ENCODE measurements at regions not wholly inside any gene's neighbourhood (a gene's known extent, or its start where the extent isn't known, plus 50 kb on each side); places are given as distances from the start of the nearest gene placed in this dataset.

DNA sequence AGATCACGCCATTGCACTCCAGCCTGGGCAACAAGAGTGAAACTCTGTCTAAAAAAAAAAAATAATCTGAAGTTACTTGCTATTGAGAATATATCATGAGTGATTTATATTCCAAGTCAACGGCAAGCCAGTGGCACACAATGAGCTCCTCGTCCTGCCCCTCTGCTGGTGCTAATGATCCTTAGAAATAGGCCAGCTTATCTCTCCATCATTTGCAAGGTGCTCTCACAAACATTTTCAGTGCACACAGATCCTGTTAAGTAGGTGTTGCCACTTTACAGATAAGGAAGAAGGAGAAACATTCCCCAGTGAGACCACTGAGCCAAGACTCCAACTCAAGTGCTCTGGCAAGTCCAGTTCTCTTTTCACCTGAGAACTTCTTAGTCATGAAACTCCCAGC lies 91.3 kb upstream of the GPR45 start:
- WGBS, 5 donors: 91 to 94% (median 92%) methylated on average over 3 of the region's 3 CpGs
- DNase-seq: no peak
- intact Hi-C loops (cut with DNase I; ENCODE audit: low total_unique reads): no loop called here
- H3K9me3 ChIP-seq: no peaks in the 10 kb centered on the region
- peaks cover 0 to 1% (median under 1%) of the 10 kb centered on the region in 6 donors for H3K4me1 ChIP-seq
- H3K4me3 ChIP-seq: no peak overlapping the region
- peaks cover 0 to 38% (median 8%) of the 10 kb centered on the region in 7 donors for H3K27me3 ChIP-seq (replicated peaks in 1 of 7)
- H3K27ac ChIP-seq: no peak overlapping the region
- TF ChIP-seq, protein P1, sequence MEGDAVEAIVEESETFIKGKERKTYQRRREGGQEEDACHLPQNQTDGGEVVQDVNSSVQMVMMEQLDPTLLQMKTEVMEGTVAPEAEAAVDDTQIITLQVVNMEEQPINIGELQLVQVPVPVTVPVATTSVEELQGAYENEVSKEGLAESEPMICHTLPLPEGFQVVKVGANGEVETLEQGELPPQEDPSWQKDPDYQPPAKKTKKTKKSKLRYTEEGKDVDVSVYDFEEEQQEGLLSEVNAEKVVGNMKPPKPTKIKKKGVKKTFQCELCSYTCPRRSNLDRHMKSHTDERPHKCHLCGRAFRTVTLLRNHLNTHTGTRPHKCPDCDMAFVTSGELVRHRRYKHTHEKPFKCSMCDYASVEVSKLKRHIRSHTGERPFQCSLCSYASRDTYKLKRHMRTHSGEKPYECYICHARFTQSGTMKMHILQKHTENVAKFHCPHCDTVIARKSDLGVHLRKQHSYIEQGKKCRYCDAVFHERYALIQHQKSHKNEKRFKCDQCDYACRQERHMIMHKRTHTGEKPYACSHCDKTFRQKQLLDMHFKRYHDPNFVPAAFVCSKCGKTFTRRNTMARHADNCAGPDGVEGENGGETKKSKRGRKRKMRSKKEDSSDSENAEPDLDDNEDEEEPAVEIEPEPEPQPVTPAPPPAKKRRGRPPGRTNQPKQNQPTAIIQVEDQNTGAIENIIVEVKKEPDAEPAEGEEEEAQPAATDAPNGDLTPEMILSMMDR (IDR thresholded peaks at IDR 0.05 in 8 of 11, conservative IDR thresholded peaks at IDR 0.05 in 3 of 11): no peak
- TF ChIP-seq POLR2AphosphoS5 (IDR thresholded peaks at IDR 0.05) (no peak), POLR2A (IDR thresholded peaks at IDR 0.05) (no peak)
- H3K36me3 ChIP-seq: no peaks in the 10 kb centered on the region

DNA sequence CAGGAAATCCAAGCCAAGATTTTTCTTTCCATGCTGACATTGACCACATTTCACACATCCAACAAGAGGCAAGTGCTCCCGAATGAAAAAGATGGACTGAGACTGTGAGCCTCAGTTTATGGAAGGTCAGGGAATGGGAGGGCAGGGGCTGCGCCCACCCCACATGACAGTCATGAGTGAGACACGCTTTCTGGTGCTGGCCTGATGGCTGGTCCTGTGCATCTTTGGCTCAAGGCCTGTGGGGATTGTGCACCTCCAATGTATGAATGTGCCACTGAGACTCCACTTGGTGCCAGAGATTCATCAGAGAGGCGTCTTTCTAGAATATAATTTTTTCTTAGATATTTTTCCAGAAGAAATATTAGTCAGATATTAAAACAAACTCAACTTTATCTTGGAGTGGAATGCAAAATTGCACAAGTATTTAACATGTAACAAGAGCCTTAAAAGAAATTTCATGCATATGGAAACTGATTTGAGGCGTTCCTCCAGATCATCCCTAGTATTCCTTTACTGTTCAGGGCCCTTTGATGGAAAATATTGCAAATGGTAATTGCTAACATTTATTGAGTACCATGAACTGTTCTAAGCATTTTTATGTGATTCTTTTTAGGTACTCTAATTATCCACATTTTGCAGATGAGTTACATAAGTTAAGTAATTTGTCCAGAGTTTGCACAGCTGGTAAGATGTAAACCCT lies 87.3 kb upstream of the GPR45 start:
- WGBS, 5 donors: 75 to 87% (median 81%) methylated on average over 5 of the region's 5 CpGs
- TF ChIP-seq POLR2AphosphoS5 (IDR thresholded peaks at IDR 0.05): no peak
- TF ChIP-seq, protein P1 (IDR thresholded peaks at IDR 0.05 in 8 of 11, conservative IDR thresholded peaks at IDR 0.05 in 3 of 11): no peak
- Histone ChIP-seq H3K27ac (no peak overlapping the region), H3K27me3 (replicated peaks in 1 of 7) (peaks cover 0 to 25% (median 0%) of the 10 kb centered on the region in 7 donors), H3K4me1 (no peaks in the 10 kb centered on the region), H3K9me3 (peaks cover 0 to 25% (median 21%) of the 10 kb centered on the region in 8 donors), H3K36me3 (no peaks in the 10 kb centered on the region), H3K4me3 (no peak overlapping the region)
- intact Hi-C loops (cut with DNase I; ENCODE audit: low total_unique reads): no loop called here
- no peak for DNase-seq

DNA sequence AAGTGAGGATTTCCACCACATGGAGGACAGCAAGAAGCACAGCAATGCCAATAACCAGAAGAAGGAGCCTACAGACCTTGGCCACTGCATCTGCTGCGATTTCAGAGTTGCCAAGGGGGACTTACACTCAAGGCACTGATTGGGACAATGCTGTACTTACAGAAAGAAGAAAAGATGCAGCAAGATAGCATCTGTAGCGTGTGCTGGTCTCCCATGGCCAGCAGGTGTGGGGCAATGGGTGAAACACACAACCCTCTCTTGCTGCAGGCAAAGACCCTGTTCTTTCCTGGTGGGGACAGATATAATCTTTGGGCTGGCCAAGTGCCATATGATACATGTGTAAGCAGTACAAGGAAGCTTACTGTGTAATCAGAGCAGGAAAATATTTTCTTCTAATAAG lies 85.4 kb upstream of the GPR45 start:
- Histone ChIP-seq H3K4me3 (no peak overlapping the region), H3K27me3 (replicated peaks in 1 of 7) (peaks cover 0 to 25% (median 0%) of the 10 kb centered on the region in 7 donors), H3K27ac (no peak overlapping the region), H3K36me3 (no peaks in the 10 kb centered on the region), H3K9me3 (peaks cover 0 to 25% (median 21%) of the 10 kb centered on the region in 8 donors), H3K4me1 (no peaks in the 10 kb centered on the region)
- intact Hi-C loops (cut with DNase I; ENCODE audit: low total_unique reads): no loop called here
- WGBS, 5 donors: 77 to 85% (median 79%) methylated on average over 2 of the region's 2 CpGs
- TF ChIP-seq POLR2A (IDR thresholded peaks at IDR 0.05) (no peak), POLR2AphosphoS5 (IDR thresholded peaks at IDR 0.05) (no peak)
- TF ChIP-seq, protein P1 (IDR thresholded peaks at IDR 0.05 in 8 of 11, conservative IDR thresholded peaks at IDR 0.05 in 3 of 11): no peak
- no peak for DNase-seq

DNA sequence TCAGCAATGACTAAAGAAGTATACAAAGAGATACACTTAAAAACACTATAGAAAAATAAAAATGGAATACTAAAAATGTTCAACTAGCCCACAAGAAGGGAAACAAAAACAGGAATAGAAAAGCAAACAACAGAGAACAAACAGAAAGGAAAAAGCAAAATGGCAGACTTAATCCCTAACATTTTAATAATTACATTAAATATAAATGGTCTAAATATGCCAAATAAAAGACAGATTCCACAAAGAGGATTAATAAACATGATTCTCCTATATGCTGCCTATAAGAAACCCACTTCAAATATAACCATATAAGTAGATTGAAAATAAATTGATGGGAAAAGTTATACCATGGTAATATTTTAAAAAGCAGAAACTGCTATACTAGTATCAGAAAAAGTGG lies 83.5 kb upstream of the GPR45 start:
- intact Hi-C loops (cut with DNase I; ENCODE audit: low total_unique reads): no loop called here
- H3K4me3 ChIP-seq: no peak overlapping the region
- no peaks in the 10 kb centered on the region for H3K36me3 ChIP-seq
- no peak overlapping the region for H3K27ac ChIP-seq
- H3K9me3 ChIP-seq: peaks cover 0 to 32% (median 23%) of the 10 kb centered on the region in 8 donors
- H3K4me1 ChIP-seq: no peaks in the 10 kb centered on the region
- DNase-seq: no peak
- peaks cover 0 to 25% (median 0%) of the 10 kb centered on the region in 7 donors for H3K27me3 ChIP-seq (replicated peaks in 1 of 7)
- TF ChIP-seq POLR2A (IDR thresholded peaks at IDR 0.05) (no peak), POLR2AphosphoS5 (IDR thresholded peaks at IDR 0.05) (no peak)
- TF ChIP-seq, protein P1 (IDR thresholded peaks at IDR 0.05 in 8 of 11, conservative IDR thresholded peaks at IDR 0.05 in 3 of 11): no peak
